Peyer's patch (tissue), 4 donors: ENCODE measurements at regions not wholly inside any gene's neighbourhood (a gene's known extent, or its start where the extent isn't known, plus 50 kb on each side); places are given as distances from the start of the nearest gene placed in this dataset.

Source experiments
- POLR2A ChIP-seq, 2 donors: fragments of 450-650 bp; IDR thresholded peaks; one replicate each; pipeline ENCODE4 v1.5.1; 2017; ENCODE audit warnings: antibody characterized with exemption in 2 of 2, mild to moderate bottlenecking in 2 of 2, moderate library complexity in 2 of 2
- TF ChIP-seq, protein P1 (sequence below), 6 experiments: fragments of 450-650 bp in 4 of 6; fragments of 200-600 bp in 2 of 6; sonication (generic) in 1 of 6; IDR thresholded peaks; one replicate each; pipeline ENCODE4 v1.5.1; 2017 to 2019; ENCODE audit warnings: antibody characterized with exemption in 6 of 6, mild to moderate bottlenecking in 3 of 6, moderate library complexity in 1 of 6

DNA sequence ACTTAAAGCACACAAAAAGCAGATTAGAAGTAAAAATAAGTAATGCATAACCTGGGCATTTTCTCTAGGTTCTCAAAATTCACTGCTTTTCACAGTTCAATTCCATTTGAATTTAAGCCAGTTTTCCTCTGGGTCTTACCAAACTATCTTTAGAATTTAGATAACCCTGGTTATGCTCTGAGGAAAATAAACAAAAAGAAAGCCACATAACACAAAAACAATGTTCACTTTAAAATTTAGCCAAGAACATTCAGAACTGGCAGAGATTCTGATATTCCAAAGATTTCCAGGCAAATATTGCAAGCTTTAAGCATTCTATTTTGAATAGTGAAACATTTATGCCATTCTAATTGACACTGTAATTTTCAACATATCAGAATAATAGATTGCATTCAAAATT is 50.7 kb upstream of the PRKG1 start:
- TF ChIP-seq POLR2A (IDR thresholded peaks at IDR 0.05) = no peak
- TF ChIP-seq, protein P1, sequence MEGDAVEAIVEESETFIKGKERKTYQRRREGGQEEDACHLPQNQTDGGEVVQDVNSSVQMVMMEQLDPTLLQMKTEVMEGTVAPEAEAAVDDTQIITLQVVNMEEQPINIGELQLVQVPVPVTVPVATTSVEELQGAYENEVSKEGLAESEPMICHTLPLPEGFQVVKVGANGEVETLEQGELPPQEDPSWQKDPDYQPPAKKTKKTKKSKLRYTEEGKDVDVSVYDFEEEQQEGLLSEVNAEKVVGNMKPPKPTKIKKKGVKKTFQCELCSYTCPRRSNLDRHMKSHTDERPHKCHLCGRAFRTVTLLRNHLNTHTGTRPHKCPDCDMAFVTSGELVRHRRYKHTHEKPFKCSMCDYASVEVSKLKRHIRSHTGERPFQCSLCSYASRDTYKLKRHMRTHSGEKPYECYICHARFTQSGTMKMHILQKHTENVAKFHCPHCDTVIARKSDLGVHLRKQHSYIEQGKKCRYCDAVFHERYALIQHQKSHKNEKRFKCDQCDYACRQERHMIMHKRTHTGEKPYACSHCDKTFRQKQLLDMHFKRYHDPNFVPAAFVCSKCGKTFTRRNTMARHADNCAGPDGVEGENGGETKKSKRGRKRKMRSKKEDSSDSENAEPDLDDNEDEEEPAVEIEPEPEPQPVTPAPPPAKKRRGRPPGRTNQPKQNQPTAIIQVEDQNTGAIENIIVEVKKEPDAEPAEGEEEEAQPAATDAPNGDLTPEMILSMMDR (IDR thresholded peaks at IDR 0.05) = no peak
